ENCODE measurements at regions not wholly inside any gene's neighbourhood (a gene's known extent, or its start where the extent isn't known, plus 50 kb on each side); places are given as distances from the start of the nearest gene placed in this dataset.

DNA sequence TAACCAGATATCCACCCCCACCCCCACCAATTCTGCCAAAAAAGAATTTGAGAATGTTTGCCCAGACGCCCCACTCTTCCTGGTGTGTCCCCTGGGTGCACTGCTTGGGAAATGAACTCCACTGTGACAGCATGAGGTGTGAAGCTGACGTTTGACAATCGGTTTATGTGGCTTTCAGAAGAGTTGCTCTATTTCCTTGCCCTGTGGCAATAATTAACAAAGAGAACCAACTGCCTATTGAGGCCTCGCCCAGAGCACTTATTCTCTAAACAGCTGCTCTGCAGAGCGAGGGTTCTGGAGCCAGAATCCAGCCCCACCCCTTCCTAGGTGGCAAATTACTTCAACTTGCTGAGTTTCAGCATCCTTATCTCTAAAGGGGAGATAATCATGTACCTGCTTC lies 115.8 kb upstream of the SIX3 start:
- in situ Hi-C loops (cut with HindIII; ENCODE audit: low pct_unique_long_range_greater_than_20kb, low sequenced_read_pairs) = no loop called here
- DNase-seq (ENCODE audit: low read depth, low spot score) = no peak

DNA sequence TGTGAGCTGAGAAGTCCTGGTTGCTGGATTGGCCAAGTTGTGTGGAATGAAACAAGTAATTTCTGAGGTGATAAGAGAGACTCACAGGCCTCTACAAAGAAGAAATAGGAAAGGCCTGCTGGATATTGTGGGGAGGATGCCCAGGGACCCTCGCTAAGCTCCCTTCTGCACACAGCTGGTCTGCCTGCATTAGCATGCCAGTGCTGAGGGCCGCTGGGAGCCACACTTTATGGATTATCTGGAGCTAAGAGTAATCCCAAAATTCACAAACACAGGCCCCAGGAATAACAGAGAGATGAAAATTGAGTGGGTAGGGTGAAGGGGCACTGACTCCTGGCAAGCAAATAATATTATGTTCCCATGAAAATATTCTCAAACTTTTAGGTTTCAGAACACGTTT lies 114.9 kb upstream of the SIX3 start:
- in situ Hi-C loops (cut with HindIII; ENCODE audit: low pct_unique_long_range_greater_than_20kb, low sequenced_read_pairs) = no loop called here
- no peak for DNase-seq (ENCODE audit: low read depth, low spot score)

DNA sequence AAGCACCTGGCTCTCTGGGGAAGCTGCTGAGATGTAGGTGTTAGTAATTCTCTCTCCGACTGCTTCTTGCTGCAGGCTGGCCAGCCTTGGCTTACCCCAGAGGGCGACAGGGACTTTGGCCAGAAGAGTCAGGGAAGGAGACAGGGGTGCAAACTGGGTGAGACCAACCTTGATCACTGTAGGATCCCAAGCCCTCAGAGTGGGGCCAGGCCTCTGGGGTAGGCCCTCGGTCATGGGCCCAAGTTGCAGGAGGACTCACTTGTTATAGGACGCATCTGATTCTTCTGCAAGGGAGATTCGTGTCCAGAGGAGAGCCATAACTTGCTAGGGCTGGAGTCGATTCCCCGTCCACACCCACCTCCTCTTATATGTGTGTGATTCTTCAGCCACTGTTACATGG lies 111.7 kb upstream of the SIX3 start:
- in situ Hi-C loops (cut with HindIII; ENCODE audit: low pct_unique_long_range_greater_than_20kb, low sequenced_read_pairs) = no loop called here
- no peak for DNase-seq (ENCODE audit: low read depth, low spot score)

DNA sequence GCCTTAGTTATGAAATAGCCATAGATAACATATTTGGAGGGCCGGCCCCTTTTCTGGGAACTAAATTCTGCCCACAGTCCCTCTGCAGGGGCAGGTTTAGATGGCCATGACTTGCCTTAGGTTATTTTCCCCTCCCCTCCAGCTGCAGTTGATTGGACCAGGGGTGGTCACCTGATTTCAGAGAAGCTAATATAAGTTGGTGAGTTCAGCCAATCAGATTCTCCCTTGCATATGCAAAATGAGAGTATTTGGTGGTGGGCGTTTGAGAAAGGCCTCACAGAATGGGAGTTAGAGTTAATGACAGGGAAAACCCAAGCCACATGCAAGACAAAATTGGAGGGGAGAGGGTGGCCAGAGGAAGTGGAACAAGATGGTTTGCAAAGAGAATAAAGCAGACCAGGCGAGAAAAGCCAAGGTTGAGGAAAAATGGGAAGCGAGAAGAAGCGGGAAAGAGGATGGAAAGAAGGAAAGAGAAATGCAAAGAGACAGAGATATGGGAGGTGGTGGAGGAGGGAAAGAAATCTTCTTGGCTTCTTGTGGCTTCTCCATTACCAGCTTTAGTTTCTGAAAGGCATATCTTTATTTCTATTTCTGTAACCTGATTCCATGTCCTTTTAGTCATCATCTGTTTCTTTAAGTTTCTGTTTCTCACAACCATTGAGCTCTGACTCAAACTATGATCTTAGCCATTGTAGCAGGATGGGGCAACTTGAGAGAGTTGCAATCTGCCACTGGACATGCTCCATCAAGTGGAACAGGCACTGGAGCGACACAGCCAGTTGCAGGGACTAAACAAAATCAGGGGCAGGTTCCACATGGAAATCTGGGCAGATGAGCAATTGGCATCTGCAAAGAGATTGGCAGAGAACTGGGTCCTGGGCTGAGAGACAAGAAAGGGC lies 108.1 kb upstream of the SIX3 start:
- no peak for DNase-seq (ENCODE audit: low read depth, low spot score)
- in situ Hi-C loops (cut with HindIII; ENCODE audit: low pct_unique_long_range_greater_than_20kb, low sequenced_read_pairs) = no loop called here

DNA sequence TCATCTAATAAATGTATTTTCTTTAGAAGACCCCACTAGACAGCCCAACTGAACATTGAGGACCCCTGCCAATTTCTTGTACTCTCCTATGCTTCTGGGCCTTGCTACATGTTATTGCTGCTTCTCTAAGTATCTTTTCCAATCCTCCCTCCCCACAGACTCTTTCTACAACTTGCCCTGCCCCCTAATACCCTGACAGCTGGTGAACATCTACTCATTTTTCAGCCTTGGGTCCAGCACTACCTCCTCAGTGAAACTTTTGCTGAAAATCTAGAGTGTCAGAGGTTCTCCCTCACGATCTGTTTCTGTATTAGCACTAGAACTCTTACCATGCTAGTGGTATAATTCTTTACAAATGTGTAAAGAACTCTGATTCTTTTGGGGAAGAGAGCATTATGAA lies 106.8 kb upstream of the SIX3 start:
- in situ Hi-C loops (cut with HindIII; ENCODE audit: low pct_unique_long_range_greater_than_20kb, low sequenced_read_pairs) = no loop called here

DNA sequence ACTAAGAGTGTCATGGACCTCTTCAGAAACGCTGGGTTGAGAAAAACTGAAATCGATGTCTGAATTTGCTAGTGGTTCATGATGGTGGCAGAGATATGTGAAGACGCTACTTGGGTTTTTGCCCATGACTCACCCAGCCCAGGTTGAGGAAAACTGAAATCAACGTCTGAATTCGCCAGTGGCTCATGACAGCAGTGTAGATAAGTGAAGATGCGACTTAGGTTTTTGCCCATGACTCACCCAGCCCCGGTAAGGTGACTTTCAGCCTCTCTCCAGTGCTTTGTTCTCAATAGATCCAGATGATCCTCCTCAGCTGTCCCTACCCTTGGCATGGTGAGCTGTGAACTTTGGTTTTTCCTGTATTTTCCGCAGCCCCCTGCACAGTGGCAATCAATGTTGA lies 105.3 kb upstream of the SIX3 start:
- DNase-seq (ENCODE audit: low read depth, low spot score) = no peak
- in situ Hi-C loops (cut with HindIII; ENCODE audit: low pct_unique_long_range_greater_than_20kb, low sequenced_read_pairs) = no loop called here

More for the DNA sequence above, 106.8 kb upstream of the SIX3 start:
- no peak for DNase-seq (ENCODE audit: low read depth, low spot score)

DNA sequence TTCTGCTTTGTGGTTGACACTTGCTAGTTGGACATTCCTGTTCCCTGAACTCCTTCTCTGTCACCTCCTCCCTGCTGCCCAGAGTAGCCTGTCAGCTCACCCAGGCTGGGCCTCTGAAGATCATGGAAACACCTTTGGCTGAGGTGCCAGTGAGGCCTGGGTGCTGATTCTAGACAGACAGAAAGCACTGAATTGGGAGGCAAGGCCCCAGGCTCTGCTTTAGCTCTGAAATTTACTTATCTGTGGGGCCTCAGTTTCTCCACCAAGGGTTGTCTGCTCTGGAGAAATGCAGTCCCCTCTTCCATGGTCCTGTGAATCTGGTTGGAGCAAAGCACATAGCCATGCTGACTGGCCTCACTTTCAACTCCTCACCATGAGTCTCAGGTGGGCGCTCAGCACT lies 104.6 kb upstream of the SIX3 start:
- in situ Hi-C loops (cut with HindIII; ENCODE audit: low pct_unique_long_range_greater_than_20kb, low sequenced_read_pairs) = no loop called here
- DNase-seq (ENCODE audit: low read depth, low spot score) = no peak

DNA sequence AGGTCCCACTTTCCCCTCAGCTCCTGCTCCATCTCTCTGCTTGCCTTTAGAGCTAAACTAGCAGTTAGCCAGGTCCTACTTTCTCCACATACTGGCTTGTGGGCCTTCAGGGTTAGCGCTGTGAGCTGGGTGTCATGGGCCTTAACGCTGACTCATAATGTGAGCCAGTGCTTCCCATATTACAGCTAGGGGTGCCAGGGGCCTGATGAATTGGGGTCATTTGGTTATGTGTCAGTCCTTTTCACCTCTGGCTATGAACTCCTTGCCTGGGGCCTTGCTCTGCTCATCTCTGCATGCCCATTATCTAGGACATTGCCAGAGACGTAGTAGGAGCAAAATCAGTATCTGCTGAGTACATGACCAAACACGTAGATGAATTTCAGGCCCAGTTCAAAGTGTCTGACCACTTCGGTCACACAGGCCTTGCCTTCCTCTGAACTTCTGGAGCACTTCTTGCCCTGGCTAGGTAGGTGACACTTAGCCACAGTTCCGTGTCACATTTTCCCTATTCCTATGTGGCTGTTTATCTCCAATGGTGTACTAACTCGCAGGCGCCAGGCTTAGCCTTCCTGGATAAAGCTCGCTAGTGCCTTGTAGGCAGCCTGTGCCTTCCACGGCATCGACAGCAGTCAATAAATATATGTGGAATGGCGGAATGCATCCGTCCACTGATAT lies 103.2 kb upstream of the SIX3 start:
- in situ Hi-C loops (cut with HindIII; ENCODE audit: low pct_unique_long_range_greater_than_20kb, low sequenced_read_pairs) = no loop called here
- no peak for DNase-seq (ENCODE audit: low read depth, low spot score)

DNA sequence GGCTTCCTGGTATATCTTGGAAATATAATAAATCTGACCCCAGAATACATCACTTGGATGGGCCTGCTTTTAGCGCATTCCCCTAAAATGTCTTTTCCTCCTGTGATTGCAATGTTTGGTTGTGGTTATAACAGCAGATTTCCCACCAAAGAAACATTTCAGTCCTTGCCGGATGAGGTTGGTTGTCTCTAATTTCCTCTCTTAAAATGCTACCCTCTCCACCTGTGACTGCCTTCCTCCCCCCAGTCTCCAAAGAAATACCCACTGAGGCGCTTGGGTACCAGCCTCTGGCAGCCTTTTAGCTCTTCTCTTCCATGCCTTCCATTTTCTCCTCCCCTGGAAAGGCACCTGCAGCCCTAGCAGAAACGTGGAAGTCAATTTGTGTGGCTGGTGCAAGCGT lies 102.1 kb upstream of the SIX3 start:
- in situ Hi-C loops (cut with HindIII; ENCODE audit: low pct_unique_long_range_greater_than_20kb, low sequenced_read_pairs) = no loop called here
- DNase-seq (ENCODE audit: low read depth, low spot score) = no peak

DNA sequence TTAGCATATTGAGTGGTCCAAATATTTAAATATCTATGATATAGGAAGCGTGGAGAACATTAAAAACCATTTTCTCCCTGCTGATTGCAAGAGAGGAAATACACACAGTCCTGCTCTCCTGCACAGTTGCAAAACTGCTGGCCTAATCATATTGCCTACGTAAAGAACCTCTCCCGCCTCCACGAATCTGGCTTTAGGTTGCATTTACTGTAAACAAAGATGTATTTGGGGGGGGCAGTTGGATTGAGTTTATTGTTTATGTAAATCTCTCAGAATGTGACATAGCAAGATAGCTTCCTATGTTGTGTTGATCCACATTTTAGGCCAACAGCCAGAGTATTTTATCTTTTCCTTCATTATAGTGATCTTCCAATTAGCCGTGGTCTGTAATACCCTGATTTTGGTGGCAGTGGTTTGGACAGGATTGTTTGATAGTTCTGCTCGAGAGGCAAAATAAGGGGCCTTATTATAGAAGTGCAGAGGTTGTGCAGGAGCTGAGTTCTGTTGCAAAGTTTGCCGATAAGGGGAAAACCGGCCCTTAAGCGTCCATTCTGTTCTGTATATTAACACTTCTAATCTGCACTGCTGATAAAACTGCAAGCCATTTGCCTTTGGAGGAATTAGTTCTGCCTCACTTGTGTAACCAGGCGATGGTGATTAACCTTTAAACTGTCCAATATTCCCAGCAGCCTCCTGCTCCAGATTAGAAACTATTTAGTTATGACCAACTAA lies 101.6 kb upstream of the SIX3 start:
- in situ Hi-C loops (cut with HindIII; ENCODE audit: low pct_unique_long_range_greater_than_20kb, low sequenced_read_pairs) = no loop called here

DNA sequence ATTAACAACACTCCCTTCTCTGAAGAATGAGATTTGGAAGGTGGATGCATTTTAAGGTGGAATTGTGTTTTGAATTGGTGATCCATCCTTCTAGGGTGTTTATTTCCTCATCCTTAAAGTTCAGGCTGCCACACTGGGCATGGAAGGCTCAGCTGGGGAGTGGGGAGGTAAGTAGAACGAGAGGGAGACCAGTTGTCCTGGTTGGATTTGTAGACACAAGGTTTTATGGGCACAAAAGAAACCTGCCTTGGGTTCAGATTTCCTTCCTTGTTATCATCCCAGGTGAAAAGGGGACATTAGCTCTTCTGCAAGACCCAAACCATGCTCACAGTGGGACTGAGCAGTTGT lies 101.0 kb upstream of the SIX3 start:
- DNase-seq (ENCODE audit: low read depth, low spot score) = no peak
- in situ Hi-C loops (cut with HindIII; ENCODE audit: low pct_unique_long_range_greater_than_20kb, low sequenced_read_pairs) = no loop called here

More for the DNA sequence above, 101.6 kb upstream of the SIX3 start:
- DNase-seq (ENCODE audit: low read depth, low spot score) = no peak

DNA sequence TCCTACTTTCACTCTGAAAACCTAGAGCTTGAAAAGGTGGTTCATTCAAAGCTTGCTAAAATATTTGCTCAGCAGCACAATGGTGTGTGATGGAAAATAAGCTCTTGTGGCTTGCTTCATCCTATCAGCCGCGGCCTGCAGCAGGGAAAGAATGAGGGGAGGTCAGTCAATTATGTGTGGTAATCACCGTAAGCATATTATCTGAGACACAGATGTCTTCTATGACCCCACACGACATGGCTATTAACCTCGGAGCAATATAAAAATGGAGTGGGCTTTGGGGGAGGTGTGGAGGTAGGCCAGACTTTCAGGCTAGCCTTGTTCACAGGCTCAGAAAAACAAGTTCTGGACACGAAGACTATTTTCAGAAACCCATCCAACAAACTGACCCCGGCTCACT lies 98.4 kb upstream of the SIX3 start:
- no peak for DNase-seq (ENCODE audit: low read depth, low spot score)
- in situ Hi-C loops (cut with HindIII; ENCODE audit: low pct_unique_long_range_greater_than_20kb, low sequenced_read_pairs) = no loop called here

DNA sequence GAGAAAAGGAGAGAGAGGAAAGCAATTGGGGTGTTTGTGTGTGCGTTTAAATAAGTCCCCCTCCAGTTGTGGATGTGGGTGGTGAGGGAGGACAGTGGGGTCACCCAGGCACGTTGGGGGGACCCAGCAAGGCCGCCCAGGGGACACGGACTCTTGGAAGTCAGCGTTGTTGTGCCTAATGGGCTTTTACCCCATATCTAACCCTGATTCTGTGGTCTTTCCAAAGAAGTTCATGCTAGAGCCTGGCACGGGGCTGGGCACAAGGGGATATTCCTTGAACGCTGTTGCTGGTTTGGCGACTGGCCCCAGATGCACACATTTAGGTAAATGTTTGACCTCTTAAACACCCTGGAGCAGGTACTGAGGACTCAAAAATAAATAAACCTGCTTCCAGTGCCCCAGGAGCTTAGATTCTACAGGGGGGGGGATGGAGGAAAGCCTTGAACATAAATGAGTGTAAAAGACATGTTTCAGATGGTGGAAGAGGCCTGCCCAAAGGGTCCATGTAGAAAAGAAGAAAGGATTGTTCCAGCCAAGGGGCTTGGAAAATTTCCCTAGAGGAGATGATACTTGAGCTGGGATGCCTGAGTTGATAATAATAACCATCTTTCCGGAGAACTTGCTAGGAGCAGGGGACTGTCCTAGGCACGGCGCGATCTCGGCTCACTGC lies 97.7 kb upstream of the SIX3 start:
- no peak for DNase-seq (ENCODE audit: low read depth, low spot score)
- in situ Hi-C loops (cut with HindIII; ENCODE audit: low pct_unique_long_range_greater_than_20kb, low sequenced_read_pairs) = no loop called here

DNA sequence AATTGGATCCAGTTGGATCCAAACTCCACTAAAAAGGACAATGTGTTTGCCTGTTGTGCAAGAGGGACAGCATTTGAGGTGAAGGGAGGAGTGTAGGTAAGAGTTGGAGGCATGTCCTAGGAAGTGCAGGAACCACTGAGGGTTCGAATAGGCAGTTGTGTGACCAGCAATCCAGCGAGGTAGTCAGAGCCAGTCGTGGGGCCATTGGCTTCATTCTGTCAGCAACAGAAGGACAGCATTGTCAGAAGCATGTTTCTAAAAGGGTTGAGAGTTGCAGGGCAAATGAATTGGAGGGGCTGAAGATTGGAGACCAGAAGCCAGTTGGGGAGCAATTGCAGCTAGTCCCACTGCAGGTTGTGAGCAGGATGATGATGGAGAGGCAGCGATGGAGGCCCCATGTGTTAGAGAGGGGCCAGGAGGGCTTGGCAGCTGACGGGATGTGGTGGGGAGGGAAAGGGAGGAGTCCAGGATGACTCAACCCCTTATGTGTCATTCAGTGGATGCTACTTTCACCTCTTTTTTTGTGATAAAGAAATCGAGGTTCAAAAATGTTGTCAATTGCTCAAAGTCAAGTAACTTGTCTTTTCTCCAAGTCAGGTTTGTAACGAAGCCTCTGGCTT lies 96.7 kb upstream of the SIX3 start:
- in situ Hi-C loops (cut with HindIII; ENCODE audit: low pct_unique_long_range_greater_than_20kb, low sequenced_read_pairs) = no loop called here
- DNase-seq (ENCODE audit: low read depth, low spot score) = no peak

DNA sequence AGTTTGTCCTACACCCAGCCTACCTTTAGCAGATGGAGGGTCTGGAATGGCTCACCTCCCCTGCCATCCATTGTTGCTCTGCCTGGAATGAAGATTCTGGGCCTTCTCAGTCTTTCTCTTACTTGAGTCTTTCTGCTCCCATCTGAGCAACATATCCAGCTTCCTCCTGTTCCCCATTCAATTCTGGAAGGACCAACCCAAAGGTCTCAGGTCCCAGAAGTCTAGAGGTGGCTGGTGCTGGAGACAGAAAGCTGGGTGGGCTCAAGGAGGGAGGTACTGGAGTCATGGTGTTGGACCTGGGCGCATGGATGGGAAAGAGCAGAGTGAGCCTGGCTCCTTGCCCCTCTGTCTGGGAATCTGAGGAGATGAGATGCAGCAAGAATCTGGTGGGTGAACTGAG lies 93.5 kb upstream of the SIX3 start:
- no peak for DNase-seq (ENCODE audit: low read depth, low spot score)
- in situ Hi-C loops (cut with HindIII; ENCODE audit: low pct_unique_long_range_greater_than_20kb, low sequenced_read_pairs) = no loop called here

DNA sequence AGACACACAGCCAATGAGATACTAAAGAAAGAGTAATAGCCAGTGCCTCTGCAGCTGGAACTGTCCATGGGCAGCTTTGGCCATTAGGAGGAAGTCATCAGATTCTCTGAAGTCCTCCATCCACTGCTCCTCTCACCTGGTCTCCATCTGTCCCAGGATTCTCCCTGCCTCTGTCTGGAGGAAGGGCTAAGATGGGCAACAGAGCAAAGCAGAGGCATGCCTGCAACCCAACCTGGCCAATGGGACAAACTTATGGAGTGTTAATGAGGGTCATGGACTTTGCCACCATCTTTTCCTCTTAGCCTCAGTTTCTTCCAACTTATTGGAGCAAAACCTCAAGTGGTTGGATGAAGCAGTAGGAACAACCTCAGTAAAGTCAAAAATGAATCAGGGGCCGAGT lies 91.5 kb upstream of the SIX3 start:
- in situ Hi-C loops (cut with HindIII; ENCODE audit: low pct_unique_long_range_greater_than_20kb, low sequenced_read_pairs) = loop anchor here (25.0 kb wide), 1 partner anchor 637 kb away; no protein-coding TSS in a partner anchor
- DNase-seq (ENCODE audit: low read depth, low spot score) = no peak

DNA sequence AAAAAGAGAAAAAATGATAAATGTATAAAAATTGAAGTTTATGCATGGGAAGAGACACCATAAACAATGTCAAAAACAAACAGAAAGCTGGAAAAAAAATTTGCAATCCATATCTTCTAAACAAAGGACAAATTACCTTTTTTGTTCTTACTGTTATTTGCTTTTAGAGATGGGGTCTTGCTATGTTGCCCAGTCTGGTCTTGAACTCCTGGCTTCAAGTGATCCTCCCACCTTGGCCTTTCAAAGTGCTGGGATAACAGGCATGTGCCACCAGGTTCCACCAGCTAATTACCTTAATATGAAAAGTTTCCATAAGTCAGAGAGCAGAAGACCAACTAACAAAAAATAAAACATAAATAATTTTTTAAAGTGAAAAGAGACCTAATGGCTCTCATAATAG lies 90.0 kb upstream of the SIX3 start:
- in situ Hi-C loops (cut with HindIII; ENCODE audit: low pct_unique_long_range_greater_than_20kb, low sequenced_read_pairs) = loop anchor here (25.0 kb wide), 1 partner anchor 636 kb away; no protein-coding TSS in a partner anchor
- DNase-seq (ENCODE audit: low read depth, low spot score) = no peak

DNA sequence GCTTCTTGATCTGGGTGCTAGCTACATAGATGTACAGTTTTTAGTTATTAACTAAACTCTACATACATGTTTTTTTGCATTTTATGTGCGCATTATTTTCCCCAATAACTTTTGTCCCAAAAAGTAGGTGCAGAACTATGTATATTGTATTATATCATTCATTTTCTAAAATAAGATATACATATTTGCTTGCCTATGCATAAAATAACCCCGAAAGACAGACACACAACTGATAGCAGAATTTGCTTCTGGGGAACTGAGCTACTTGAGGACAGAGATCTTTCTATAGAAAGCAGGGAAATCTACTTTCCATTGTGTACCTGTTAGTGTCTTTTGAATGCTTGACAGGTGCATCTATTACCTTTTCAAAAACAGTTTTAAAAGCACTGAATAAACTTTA lies 88.9 kb upstream of the SIX3 start:
- DNase-seq (ENCODE audit: low read depth, low spot score) = no peak
- in situ Hi-C loops (cut with HindIII; ENCODE audit: low pct_unique_long_range_greater_than_20kb, low sequenced_read_pairs) = loop anchor here (25.0 kb wide), 1 partner anchor 635 kb away; no protein-coding TSS in a partner anchor

Measured in SK-MEL-5 (cell line).